IPS DF 19.7 (cell line): ENCODE measurements at regions not wholly inside any gene's neighbourhood (a gene's known extent, or its start where the extent isn't known, plus 50 kb on each side); places are given as distances from the start of the nearest gene placed in this dataset.
A peak's percentile ranks its signal among the peaks of the same experiment; 100 is the strongest.
"Not testable (repeated sequence)": the region's sequence is repeated elsewhere in the genome, so short reads cannot be mapped to it uniquely, and the experiment has no call there.

Experiments
- DNase-seq: peaks from one replicate; pipeline ENCODE4 v3.0.0-alpha.2; 2013; ENCODE audit warnings: low read depth, low spot score

- DNase-seq = no peak
These were observed 917.4 kb upstream of the POT1 start for GRCh38 chr7:125847055-125847454.

- DNase-seq = no peak
These were observed 916.1 kb upstream of the POT1 start for GRCh38 chr7:125845686-125846085.

GRCh38 chr7:125834421-125834820 is 904.8 kb upstream of the POT1 start:
- DNase-seq = no peak

GRCh38 chr7:125833839-125834238 is 904.2 kb upstream of the POT1 start:
- DNase-seq = no peak

GRCh38 chr7:125830743-125831142 is 901.1 kb upstream of the POT1 start:
- DNase-seq = no peak

GRCh38 chr7:125828153-125828700 is 898.6 kb upstream of the POT1 start:
- DNase-seq = no peak

GRCh38 chr7:125823538-125823937 is 893.9 kb upstream of the POT1 start:
- DNase-seq = no peak

GRCh38 chr7:125820495-125820894 is 890.9 kb upstream of the POT1 start:
- DNase-seq = no peak

GRCh38 chr7:125814100-125814499 is 884.5 kb upstream of the POT1 start:
- DNase-seq = no peak

GRCh38 chr7:125806491-125806890 is 876.9 kb upstream of the POT1 start:
- not testable (repeated sequence) for DNase-seq

GRCh38 chr7:125804273-125804672 is 874.6 kb upstream of the POT1 start:
- no peak for DNase-seq

GRCh38 chr7:125780153-125780552 is 850.5 kb upstream of the POT1 start:
- DNase-seq = no peak

- DNase-seq = no peak
These were observed 845.7 kb upstream of the POT1 start for GRCh38 chr7:125775317-125775716.

GRCh38 chr7:125773113-125773785 is 843.6 kb upstream of the POT1 start:
- DNase-seq = peak; percentile 33

GRCh38 chr7:125747966-125748365 is 818.3 kb upstream of the POT1 start:
- no peak for DNase-seq

- no peak for DNase-seq
These were observed 816.9 kb upstream of the POT1 start for GRCh38 chr7:125746510-125746909.

- DNase-seq = no peak
These were observed 797.6 kb upstream of the POT1 start for GRCh38 chr7:125727215-125727614.

GRCh38 chr7:125695626-125696025 is 766.0 kb upstream of the POT1 start:
- no peak for DNase-seq

- DNase-seq = no peak
These were observed 753.5 kb upstream of the POT1 start for GRCh38 chr7:125683156-125683555.

GRCh38 chr7:125681508-125681907 is 751.9 kb upstream of the POT1 start:
- DNase-seq = no peak

- DNase-seq = no peak
These were observed 749.1 kb upstream of the POT1 start for GRCh38 chr7:125678771-125679170.

GRCh38 chr7:125675640-125676039 is 746.0 kb upstream of the POT1 start:
- DNase-seq = no peak

- DNase-seq = no peak
These were observed 745.5 kb upstream of the POT1 start for GRCh38 chr7:125675169-125675568.
